HG03103 (cell line): ENCODE measurements at regions not wholly inside any gene's neighbourhood (a gene's known extent, or its start where the extent isn't known, plus 50 kb on each side); places are given as distances from the start of the nearest gene placed in this dataset.

Experiments used
- ATAC-seq: cut with Tn5 transposase; IDR thresholded peaks from one replicate; pipeline ENCODE4 v1.9.1; 2021; ENCODE audit warnings: low read depth; ENCODE audit not compliant: unreplicated experiment

DNA sequence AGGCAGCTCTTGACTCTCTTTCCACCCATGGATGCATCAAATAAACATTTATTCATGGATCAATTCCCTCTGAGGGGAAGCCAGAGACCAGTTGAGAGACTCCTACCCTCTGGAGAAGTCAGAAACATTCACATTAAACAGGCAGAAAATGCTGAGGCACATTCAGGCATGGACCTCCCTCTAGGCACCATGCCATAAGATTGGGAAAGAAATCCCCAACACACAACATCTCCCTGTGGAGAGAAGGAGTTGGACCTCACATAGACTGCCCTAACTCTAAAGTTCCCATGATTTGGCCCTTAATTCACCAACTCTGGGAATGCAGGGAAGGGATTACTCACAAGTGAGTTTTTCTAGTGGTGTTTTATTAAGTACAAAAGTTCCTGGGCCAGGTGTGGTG, 415.3 kb upstream of the C1orf87 start:
- no peak for ATAC-seq

GRCh38 chr1:60487565-60488345, 414.2 kb upstream of the C1orf87 start:
- no peak for ATAC-seq

GRCh38 chr1:60483509-60483908, 409.9 kb upstream of the C1orf87 start:
- no peak for ATAC-seq

DNA sequence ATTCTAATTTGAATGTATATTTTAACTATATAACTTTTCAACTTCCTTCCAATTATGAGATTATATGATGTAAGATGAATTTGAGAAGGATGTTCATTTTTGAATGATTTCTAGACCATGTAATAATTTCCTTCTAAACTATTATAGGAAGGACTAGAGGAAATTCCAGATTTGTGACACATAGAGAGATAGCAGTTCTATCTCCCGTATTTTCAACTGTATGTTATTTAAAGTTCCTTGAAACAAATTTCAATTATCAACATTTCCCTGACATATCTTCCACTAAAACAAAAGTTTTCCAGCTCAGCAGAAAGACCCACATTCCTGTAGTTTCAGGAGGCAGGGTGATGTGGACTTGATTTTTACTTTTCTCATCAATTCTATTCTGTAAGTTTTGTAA, 396.7 kb upstream of the C1orf87 start:
- ATAC-seq = no peak

GRCh38 chr1:60463786-60464185, 390.2 kb upstream of the C1orf87 start:
- ATAC-seq = no peak

- ATAC-seq = no peak
These were observed 389.6 kb upstream of the C1orf87 start for GRCh38 chr1:60463146-60463545.

DNA sequence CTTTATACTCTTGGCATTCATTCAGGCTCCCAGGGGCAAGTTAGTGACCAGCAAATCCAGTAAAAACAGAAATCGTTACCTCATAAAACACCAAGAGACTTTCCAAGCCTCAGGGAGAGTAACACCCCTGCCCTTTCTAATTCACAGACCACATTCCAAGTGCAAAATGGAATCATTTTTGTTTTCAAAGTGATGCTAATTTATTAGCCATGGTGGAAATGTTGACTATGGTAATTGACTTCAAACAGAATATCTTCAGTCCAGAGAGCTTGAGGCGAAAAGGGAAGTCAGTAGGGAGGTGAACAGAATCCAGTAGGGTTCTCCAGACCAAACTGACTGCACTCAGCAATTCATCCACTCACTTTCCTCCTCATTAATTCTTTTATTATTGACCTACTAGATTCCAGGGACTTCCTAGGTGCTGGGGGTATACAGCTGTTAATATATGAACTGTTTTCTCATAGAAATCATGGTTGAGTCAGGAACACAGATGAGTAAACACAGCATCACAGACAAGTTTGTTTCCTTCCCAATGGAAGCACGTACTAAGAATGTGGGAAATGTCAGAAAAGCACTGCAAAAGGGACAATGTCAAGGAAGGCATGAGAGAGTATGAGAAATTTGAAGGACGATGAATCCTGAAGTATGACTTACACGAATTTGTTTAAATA, 388.5 kb upstream of the C1orf87 start:
- ATAC-seq = no peak

GRCh38 chr1:60458111-60458510, 384.5 kb upstream of the C1orf87 start:
- ATAC-seq = no peak

GRCh38 chr1:60449876-60450275, 376.3 kb upstream of the C1orf87 start:
- no peak for ATAC-seq

DNA sequence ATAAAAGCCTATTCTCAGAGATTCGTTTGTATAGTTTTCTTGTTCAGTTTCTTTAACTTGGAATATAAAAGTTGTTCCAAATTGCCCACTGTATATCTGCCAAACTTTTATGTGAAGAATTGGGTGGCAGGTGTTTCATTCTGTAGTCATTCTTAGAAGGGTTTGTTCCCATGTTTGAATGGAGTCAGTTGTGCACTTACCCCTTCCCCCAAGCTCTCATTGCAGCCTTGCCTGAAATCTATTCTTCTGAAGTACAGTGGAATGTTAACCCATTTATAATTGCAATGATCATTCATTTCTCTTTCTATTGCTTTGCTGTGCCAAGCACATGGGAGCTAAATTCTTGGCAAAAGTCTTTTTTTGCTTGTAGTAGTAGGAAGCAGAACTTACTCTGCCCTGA, 375.3 kb upstream of the C1orf87 start:
- no peak for ATAC-seq

- no peak for ATAC-seq
These were observed 371.1 kb upstream of the C1orf87 start for GRCh38 chr1:60444680-60445079.

GRCh38 chr1:60436186-60436585, 362.6 kb upstream of the C1orf87 start:
- ATAC-seq = no peak

- ATAC-seq = no peak
These were observed 358.0 kb upstream of the C1orf87 start for GRCh38 chr1:60431593-60431992.

DNA sequence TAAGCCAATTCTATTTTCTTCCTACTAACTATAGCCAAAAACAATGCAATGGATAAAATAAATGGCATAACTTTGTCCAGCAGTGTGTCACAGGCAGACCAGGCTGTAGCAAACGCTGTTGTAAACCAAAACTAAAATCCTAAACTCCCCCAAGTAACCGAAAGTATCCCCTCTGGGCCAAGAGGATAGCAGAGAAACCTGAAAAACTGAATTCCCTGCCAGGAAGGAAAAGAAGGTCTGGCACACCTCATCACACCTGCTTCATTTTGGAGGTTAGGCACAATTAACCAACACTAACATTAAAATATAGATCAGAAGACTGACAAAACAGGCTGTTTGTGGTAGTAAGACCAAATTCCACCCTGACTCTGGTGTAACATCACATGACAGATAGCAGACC, 356.8 kb upstream of the C1orf87 start:
- ATAC-seq = no peak

- no peak for ATAC-seq
These were observed 354.6 kb upstream of the C1orf87 start for GRCh38 chr1:60428127-60428526.

GRCh38 chr1:60427701-60428100, 354.1 kb upstream of the C1orf87 start:
- ATAC-seq = no peak

DNA sequence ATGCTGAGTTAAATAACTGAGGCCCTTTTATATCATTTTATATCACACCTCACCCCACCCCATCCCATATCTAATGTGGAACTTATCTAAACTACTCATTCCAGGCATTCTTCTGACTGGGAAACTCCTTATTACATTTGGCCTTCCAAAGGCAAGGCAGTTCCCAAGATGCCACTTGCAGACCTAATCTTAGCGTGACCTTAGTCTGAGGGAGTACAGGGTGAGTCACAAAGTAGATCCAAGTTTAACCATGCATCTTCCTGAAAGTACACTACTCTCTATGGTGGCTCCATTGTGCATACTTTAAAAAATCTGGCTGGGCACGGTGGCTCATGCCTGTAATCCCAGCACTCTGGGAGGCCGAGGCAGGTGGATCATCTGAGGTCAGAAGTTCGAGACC, 353.6 kb upstream of the C1orf87 start:
- no peak for ATAC-seq

DNA sequence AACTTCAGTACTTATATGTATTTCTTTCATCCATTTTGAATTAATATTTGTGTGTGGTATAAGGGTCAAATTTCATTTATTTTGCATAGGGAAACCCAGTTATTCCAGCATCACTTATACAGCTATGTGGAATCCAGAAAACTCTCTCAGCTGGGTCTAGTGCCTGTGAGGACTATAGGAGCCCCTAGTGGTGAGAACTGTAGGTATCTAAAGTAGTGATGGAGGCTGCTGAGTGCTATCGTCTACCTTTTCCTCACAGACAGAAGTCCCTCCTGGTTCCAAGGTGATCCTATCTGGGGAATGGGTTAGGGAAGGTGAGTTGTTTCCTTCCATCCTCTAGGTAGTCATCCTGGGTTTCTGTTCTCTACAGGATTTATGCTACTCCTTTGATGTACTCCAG, 352.0 kb upstream of the C1orf87 start:
- ATAC-seq = peak; percentile 52

DNA sequence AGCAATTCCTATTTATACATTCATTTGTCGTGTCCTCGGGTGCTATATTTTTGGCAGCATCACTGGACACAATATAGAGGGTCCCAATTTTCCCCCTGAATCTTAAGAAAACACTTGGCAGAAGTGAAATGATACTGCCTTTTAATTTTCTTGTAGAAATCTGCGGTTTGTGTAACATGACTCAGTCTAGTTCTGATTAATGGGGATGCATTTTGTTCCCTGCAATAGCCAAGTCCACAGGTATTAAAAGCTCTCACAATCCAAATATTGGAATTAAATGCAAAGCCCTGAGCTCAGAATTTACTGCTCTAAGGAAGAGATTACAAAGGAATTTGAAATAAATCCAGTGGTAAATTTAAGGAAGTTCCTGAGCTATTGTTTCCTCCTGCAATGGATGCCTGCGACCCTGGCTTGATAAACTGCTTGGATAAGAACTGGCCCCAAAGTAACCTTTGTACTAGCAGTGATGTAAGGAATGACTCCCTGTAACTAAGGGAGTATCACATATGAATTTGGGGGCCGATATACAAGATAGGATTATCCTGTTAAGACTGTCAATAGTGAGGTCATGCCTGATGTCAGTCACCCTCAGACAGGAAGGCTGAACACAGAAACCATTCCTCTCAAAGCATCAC, 349.7 kb upstream of the C1orf87 start:
- no peak for ATAC-seq

GRCh38 chr1:60421965-60422364, 348.4 kb upstream of the C1orf87 start:
- ATAC-seq = no peak

DNA sequence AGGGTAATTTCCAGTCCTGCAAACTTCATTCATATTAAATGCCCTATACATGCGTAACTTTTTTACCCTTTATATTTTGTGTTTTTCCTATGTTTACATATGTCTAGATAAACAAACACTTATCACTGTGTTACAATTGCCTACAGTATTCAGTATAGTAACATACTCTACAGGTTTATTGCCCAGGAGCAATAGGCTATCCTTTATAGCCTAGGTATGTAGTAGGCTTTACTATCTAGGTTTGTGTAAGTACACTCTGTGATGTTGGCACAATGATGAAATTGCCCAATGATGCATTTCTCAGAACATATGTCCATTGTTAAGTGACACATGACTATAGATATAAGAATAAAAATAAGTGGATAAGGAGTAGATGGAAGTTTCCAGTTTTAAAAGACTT, 345.5 kb upstream of the C1orf87 start:
- ATAC-seq = no peak

GRCh38 chr1:60415696-60416095, 342.1 kb upstream of the C1orf87 start:
- no peak for ATAC-seq
